ENCODE measurements at regions not wholly inside any gene's neighbourhood (a gene's known extent, or its start where the extent isn't known, plus 50 kb on each side); places are given as distances from the start of the nearest gene placed in this dataset.

DNA sequence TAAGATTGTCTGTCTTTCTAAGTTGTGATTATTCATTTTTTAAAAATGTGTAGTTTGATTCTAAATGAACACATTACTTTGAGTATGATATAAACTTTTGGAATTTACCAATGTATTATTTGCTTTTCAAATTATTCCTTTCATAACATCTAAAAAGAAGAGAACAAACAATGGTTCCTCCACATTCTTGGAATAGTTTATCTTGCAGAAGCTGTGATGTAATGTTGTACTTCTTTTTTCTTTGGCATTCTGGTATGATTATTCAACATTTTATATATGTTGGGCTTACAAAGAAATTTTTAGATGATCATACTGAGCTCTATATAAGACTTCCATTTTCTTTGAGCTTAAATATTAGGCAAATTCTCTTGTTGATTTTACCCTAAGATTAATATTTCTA is 419.2 kb downstream of the DIPK2A start:
- DNase-seq: no peak

DNA sequence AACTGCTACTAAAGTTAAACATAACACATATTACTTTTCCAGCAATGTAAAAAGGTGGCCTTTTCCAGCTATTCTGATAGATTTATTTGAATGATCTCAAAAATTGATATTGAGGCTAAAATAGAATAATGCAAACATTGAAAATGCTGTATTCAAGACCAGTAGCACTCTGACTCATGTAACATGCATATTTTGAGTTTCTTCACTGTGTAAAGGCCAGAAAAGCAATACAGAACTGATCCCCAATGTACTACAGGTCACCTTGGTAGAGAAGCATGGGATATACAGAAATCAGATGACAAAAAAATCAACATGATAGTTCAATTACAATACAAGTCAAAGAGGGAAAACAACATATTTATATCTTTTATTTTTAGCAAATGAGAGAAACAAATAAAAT is 419.6 kb downstream of the DIPK2A start:
- no peak for DNase-seq

GRCh38 chr3:144394032-144394431 is 422.4 kb downstream of the DIPK2A start:
- no peak for DNase-seq

- no peak for DNase-seq
Measured at GRCh38 chr3:144402430-144402829, 430.8 kb downstream of the DIPK2A start.

DNA sequence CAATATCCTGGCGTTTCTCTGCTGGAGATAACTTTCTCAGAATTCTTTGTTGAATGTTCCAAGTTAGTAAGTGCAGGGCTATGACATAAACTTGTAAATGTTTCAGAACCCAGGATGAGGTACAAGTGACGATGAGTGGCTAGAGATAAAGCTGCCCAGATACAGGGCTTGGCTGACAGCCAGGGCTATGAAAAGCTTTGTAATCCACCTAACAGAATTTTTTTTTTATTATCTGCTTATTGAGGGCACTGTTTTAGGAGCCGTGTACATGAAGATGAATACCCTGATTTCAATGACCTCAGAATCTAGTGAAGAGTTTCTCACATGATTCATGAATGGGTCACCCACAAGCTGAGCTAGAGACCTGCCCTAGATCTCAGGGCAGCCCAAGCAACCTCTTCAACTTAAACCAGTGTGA is 431.4 kb downstream of the DIPK2A start:
- no peak for DNase-seq

- DNase-seq: no peak
Measured at GRCh38 chr3:144407335-144407734, 435.7 kb downstream of the DIPK2A start.

DNA sequence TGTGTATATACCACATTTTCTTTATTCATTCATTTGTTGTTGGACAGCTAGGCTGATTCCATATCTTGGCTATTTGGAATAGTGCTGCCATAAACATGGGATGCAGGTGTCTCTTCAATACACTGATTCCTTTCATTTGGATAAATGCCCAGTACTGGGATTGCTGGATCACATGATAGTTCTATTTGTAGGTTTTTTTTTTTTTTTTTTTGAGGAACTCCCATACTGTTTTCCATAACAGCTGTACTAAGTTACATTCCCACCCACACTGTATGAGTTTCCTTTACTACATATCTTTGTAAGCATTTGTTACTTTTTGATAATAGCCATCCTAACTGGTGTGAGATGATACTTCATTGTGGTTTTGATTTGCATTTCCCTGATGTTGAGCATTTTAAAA is 437.7 kb downstream of the DIPK2A start:
- no peak for DNase-seq

GRCh38 chr3:144413068-144413467 is 441.4 kb downstream of the DIPK2A start:
- DNase-seq: no peak

DNA sequence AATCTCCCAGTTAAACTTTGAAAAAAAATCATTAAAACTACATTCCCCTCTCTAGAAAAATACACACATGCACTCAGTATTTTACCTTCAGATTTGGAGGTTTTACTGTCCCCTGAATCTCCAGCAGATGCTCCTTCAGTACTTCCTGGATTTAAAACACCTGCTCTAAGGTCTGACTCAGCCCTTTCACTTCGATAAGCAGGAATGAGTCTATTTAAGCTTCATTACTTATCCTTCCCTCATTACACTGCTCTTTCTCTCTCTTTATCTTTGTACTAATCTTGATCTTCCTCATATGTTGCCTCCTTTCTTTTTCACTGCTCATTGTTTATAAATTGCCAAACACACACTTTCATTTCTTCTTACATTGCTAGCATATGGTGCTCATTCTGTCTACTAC is 443.9 kb downstream of the DIPK2A start:
- DNase-seq: no peak

- DNase-seq: peak; percentile 56
Measured at GRCh38 chr3:144424606-144425005, 453.0 kb downstream of the DIPK2A start.

- no peak for DNase-seq
Measured at GRCh38 chr3:144426366-144426765, 454.7 kb downstream of the DIPK2A start.

DNA sequence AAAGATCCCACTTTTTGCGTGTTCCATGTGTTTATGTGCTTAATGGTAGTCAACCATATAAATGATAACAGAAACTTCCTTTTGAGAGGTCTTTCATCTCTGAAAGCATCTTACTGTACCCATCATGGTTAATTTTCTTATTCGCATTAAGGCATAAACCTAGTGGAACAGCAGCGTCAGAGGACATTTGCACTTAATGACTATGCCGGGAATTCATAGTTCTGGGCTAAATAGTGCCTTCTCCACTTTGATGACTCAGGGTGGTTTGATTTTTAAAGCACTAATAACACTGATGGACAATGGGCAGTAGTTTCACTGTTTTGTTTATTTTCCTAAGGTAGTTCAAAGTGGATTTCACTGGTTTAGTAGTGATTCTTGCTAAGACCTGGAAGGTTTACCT is 455.3 kb downstream of the DIPK2A start:
- no peak for DNase-seq

- DNase-seq: no peak
Measured at GRCh38 chr3:144429719-144430121, 458.1 kb downstream of the DIPK2A start.

GRCh38 chr3:144431134-144431533 is 459.5 kb downstream of the DIPK2A start:
- DNase-seq: no peak

DNA sequence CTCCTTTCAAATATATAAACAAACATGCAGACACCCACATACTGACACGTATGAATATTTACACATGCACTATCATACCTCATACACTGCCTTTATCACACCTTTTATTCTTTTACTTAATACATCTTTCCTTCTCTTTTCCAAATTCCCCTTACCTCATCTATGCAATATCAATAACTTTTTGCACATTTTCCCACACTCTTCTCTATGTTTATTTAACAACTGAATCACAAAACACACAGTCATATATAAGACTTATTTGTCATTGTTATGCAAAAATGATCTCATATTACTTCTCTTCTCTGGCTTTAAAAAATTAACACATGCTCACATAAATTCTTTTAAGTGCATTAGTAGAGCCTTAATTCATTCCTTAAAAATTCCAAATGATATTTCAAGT is 461.4 kb downstream of the DIPK2A start:
- DNase-seq: no peak

DNA sequence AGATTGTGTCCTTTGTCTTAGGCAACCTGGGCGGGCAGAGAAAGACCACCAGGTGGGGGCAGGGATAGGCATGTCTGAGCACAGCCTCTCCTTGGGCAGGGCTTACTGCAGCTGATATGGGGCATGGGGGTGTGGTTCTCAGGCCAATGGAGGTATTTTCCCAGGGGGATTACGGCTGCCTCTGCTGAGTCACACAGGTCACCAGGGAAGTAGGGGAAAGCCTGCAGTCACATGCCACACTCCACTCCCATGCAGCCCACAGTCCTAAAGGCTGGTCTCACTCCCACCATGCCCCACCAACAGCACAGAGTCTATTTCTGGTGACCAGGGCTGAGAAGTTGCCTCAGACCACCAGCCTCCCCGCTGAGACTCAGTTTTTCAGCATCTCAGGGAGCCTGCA is 466.4 kb downstream of the DIPK2A start:
- DNase-seq: peak; percentile 57

DNA sequence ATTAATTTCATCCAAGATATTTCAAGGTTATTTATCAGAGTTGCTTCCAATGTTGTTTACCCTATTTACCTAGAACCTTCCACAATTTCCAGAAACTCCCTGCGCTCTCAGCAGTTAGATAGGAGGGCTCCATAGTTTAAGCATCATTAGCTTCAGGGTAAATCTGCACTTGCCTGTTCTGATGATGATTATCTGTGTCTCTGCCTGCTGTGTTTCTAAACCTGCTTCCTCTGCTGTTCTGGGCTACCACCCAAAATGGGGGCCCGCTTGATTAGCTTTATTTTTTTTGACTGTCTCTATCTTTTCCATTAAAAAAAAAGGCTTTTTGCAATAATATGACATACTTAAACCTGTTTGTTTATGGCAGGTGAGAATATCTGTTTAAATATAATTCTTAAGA is 472.4 kb downstream of the DIPK2A start:
- no peak for DNase-seq

- no peak for DNase-seq
Measured at GRCh38 chr3:144444546-144444945, 472.9 kb downstream of the DIPK2A start.

- no peak for DNase-seq
Measured at GRCh38 chr3:144455841-144456440, 484.3 kb downstream of the DIPK2A start.

GRCh38 chr3:144457758-144458157 is 486.1 kb downstream of the DIPK2A start:
- DNase-seq: no peak

DNA sequence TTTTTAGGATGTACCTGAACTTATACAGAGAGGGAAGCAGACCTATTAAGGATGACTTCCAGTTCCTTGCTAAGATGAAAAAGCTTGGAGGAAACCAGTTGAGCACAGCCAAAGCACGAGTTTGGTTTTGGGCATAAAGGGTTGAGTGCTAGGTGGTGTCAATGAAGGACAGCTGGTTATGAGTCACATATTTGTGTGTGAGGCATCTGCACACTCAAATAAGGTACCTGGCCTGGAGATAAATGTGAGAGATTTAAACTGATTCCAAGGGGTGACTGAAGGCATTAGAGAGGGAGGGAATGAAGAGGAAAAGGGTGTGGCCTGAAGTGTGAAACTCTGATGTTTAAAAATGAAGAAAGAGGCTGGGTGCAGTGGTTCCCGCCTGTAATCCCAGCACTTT is 486.7 kb downstream of the DIPK2A start:
- no peak for DNase-seq

- no peak for DNase-seq
Measured at GRCh38 chr3:144462337-144462736, 490.7 kb downstream of the DIPK2A start.

DNA sequence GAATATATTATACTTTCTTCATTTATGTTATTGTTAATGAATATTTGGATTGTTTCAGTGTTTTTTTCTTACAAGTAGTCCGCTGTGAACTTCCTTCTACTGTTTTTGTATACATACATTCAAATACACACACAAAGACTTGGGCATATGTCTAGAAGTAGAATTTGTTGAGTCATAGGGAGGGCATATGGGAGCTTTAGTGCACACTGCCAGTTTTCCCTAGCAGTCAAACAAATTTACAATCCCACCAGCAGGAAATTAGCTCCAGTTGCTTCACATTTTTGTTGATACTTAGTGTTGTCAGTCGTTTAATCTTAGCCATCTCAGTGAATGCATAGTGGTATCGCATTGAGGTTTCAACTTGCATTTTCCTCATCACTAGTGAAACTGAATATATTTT is 492.3 kb downstream of the DIPK2A start:
- DNase-seq: no peak

DNA sequence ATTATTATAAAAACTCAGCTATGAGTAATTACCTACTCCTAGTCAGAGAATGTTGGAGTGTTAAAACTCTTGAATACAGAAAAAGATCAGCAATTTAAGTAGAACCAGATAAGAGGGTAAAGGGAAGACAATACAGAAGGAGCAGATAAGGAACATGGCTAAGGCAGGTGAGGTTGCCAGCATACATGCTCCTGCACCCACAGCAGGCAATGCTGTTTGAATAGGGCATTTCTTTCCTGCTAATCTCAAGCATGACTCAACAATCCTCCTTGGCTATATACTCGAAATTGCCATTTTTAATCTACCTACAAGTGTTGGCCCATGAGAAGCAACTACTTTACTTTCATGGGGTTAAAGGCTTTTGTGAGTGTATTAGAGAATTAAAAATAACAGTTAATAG is 494.5 kb downstream of the DIPK2A start:
- no peak for DNase-seq

DNA sequence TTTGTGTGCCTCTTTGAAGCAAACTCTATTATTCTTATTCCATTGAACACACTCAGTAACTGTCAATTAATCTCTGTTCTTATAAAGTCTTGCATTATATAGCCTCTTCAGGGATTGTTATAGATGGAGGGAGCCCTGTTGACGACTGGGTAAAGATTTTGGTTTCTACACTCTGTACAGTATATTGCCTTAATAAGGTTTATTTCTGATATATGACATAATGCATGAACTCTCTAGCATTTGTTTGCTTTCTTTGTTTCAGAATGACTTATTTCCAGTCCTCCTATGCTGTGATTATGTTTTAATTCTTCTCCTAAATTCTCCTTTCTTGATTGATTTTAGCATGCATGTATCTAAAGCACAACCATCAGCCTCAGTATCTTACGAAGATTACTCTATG is 494.9 kb downstream of the DIPK2A start:
- DNase-seq: no peak

GRCh38 chr3:144470666-144471065 is 499.0 kb downstream of the DIPK2A start:
- no peak for DNase-seq
